ENCODE measurements at regions not wholly inside any gene's neighbourhood (a gene's known extent, or its start where the extent isn't known, plus 50 kb on each side); places are given as distances from the start of the nearest gene placed in this dataset.

DNA sequence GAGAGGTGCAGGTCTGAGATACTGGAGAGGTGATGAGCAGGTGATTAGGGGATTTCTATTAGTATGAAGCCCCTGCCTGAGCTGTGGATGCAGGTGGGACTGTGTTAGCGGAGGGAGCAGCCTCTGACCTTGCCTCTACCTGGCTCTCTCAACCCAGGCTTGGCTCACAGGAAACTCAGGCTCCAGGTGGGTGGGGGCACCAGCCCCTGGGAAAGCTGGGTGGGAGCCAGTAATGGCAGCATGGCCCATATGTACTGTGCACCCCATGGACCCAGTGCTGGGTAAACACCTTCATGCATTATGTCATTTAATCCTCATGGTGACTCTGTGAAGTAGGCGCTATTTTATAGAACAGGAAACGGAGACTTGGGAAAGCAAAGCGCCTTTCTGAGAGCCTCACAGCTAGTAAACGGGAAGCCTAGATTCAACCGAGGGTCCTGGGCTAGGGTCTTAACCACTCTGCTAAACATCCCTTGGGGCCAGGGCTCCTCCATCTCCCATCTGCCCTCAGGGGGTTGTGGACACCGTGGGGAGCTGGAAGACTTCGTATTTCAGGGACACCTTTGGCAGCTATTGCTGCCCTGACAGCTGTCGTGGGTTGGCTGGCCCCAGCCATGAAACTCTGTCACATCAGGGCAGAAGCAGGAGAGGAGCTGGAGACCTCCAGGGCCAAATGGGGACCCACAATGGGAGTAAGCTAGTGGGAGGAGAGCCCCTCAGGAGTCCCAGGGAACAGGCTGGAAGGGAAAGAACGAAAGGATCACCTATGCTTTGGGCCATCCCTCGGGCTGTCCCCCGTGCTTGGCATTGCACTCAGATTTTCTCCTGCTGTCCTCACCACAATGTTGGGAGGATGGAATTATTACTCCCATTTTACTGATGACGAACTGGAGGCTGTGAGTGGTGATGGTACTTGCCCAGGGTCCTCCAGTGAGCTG lies 59.6 kb upstream of the CSF3R start:
- DNase-seq (ENCODE audit: low spot score) = no peak

DNA sequence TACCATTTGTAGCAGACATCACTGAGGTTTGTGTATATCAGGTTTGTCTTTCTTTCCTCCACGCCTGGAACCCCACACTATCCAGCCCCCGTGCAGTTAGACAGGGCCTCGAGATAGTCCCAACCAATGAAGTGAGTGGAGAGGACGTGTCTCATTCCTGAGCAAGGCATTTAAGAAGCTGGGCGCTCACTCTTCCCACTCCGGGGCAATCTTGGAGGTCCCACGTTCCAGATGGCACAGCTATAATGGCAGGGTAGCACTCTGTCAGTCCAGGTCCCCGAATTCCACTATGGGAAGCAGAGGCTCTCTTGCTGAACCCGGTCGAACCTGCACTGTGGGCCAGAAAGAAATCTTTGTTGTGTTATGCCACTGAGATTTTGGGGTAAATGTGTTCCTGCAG lies 57.3 kb upstream of the CSF3R start:
- no peak for DNase-seq (ENCODE audit: low spot score)

DNA sequence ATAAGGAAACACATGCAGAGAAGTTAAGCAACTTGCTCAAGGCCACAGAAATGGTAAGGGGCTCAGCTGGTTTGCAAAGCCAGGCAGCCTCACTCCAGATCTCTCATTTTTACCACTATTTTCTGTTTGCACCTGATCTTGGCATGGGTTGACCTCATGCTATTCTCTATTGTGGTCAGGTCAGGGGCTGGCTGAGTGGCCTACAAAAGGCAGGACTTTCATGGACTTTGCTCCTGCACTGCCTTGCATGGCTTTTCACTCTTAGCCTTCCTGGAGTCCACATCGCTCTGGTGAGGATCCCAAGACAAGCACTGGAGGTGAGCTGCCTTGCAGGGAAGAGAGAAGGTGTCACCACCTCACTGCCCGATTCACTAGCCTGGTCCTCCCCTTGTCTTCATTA lies 56.8 kb upstream of the CSF3R start:
- DNase-seq (ENCODE audit: low spot score) = no peak

DNA sequence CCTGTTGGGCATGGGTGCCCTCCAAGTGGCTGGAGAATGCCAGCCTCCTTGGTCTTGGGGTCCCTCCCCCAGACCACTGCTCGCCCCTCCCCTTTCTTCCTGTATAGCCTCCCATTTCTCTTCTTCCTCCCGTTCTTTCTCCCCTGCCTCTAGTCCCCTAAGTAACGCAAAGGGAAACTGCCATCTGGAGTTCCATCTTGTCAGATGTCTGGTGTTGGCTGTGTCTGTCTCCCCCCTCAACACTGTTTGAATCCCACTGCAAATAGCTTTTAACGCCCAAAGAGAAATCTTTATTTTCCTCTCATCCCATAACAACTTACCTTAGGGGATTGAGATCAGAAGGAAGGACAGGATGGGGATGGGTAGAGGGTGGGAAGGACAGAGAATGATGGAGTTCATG lies 55.3 kb upstream of the CSF3R start:
- no peak for DNase-seq (ENCODE audit: low spot score)

DNA sequence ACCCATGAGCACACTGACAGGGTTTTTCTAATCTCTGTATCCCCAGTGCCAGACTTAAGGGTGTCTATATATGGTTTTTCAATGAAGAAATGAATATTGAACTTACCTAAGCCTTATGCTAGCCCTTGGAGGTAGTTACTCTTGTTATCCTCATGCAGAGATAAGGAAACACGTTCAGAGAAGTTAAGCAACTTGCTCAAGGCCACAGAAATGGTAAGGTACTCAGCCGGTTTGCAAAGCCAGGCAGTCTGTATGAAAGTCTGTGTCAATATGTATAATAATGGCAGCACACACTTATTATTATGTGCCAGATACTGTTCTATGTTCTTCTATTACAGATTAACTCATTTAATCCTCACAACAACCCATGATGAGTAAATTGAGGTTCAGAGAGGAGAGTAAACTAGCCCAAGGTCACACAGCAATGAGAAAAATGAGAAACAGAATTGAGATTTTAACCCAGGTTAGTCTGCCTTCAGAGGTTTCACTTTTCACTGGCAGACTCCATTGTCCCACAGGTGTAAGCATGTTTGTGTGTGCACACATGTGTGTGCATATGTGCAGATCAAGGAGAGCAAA lies 54.6 kb upstream of the CSF3R start:
- no peak for DNase-seq (ENCODE audit: low spot score)

DNA sequence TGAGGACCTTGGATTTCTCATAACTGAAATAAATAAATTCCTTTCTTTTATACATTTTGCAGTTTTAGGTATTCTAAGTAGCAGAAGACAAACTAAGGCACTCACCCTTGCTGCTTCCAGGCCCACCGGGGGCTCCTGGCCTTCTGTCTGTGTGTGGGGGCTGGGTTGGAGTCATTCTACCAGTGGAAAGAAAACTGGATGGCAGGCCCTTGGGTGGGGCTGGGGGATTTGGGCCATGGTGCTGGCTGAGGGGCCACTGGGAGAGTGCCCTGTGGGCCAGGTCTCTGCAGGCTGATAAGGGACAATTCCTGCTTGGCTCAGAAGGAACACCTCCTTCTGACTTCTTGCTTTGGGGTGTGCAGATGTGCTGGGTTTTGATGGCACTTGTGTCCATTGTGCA lies 54.0 kb upstream of the CSF3R start:
- DNase-seq (ENCODE audit: low spot score) = no peak

DNA sequence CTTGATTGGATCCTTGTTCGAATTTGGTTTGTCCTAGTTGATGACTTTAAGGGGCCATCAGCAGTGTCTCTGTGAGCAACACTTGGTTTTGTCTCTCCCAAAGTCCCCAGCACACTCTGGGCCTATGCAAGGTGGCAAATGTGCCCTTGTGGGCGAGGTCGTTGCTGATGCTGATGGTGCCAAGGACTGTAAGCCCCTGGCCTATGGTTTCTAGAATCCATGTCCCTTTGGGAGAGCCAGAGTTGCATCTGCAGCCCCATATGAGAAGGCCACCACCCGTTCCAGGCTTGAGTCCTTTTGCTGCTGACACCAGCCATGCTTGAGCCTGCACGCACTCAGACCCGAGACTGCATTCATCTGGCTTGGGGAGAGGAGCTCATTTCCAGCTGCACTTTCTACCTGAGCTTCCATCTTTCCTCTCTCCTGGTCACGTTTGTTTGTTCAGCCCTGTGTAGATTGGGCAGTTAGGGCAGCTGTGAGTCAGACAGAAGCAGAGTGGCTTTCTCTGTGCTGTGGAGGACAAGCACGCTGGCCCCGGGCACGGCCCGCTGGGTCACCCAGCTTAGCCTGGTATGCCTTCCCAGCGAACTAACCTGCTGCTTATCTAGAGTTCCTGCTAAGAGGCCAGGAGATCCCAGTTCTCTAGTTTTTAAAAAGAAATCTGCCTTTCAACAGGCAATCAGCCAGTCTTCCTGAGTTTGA lies 52.1 kb upstream of the CSF3R start:
- no peak for DNase-seq (ENCODE audit: low spot score)

DNA sequence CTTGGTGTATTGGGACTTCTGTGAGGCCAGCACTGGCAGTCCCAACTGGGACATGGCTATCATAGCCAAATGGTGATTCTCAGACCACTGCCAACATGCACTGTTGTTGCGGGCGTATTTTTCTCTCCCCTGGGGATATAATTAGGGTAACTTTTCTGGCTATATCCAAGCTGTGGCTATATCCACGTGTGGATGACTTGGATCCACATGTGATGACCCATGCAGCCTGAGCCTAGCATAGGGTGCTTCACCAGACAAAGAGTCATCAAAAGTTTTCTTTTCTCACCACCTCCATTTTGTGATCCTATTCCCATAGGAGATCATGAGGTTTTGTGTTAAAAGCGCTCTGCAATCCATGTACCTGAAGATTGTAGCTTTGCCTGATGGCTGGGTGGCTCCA lies 51.2 kb upstream of the CSF3R start:
- DNase-seq (ENCODE audit: low spot score) = no peak

DNA sequence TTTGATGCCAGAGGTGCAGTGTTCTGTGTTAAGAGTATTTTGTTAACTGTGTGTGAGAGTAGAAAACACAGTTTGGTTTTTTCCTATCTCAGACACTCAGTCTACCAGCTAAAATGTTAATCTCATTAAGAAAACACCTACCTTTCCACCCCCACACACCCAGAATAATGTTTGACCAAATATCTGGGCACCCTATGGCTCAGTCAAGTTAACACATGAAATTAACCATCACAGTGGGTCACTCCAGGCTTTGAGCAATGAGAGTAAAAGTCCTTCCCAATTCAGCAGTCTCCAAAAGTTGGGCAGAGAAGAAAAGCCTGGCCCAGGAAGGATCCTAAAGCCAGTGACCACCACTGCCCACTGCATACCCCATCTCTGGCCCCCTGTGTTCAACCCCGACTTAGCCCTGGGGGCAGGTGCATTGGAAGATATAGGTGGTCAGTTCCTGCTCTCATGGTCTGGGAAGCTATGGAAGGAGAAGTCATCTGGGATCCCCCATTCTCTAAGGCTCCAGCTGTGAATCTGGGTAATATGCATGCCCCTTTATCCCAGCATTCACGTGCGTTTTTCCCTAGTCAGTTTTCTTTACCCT lies 50.2 kb upstream of the CSF3R start:
- DNase-seq (ENCODE audit: low spot score) = no peak

Measured in NAMALWA (cell line).